ENCODE measurements at regions not wholly inside any gene's neighbourhood (a gene's known extent, or its start where the extent isn't known, plus 50 kb on each side); places are given as distances from the start of the nearest gene placed in this dataset.

DNA sequence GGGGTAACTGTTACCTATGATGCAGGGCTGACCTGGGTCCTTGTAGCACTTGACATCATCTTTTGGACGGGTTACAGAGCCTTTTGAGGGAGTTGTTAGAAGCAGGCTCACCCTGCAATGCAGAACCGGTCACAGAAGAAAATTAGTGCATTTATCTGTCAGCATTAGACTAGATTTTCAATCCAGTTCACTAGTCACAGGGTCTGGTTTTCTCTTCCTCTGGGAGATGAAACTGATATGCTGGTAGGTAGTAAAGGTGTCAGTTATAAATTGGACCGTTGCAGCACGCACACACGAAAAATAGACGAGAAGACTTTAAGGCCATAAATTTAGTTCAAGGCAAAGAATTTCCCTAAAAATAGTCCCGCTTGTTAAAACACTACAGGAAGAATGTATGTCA is 532.3 kb upstream of the ATP11B start:
- no peak for DNase-seq

DNA sequence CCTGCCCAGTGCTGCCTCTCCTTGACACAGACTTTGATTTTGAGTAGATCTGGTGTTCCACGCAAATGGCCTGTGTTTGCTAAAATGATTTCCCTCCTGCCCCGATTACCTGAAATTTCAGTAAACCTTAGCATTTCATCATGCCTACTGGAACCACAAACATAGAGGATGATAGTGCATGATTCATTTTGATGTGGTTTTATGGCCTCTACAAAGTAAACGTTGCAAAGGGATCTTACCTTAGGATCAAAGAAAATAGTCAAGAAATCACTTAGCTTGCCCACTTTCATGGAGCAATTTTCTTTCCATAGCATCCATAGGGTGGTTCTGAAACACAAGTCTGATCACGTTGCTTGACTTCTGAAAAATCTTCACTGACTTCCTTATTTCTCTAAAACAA is 524.6 kb upstream of the ATP11B start:
- Histone ChIP-seq H3K9me3 (ENCODE audit: control extremely low read depth in 1 of 3, control insufficient read depth in 2 of 3, insufficient read depth in 1 of 3, low read length in 2 of 3) (no peaks in the 10 kb centered on the region), H3K36me3 (replicated peaks in 1 of 2; ENCODE audit: control extremely low read depth in 1 of 2, control insufficient read depth in 1 of 2, extremely low read depth in 1 of 2, insufficient read depth in 2 of 2, low read length in 1 of 2) (no peaks in the 10 kb centered on the region), H3K4me2 (replicated peaks; ENCODE audit: low read depth, low read length, poor library complexity, severe bottlenecking) (no peak overlapping the region), H2AFZ (ENCODE audit: insufficient read depth, low read depth, low read length, poor library complexity, severe bottlenecking) (no peak overlapping the region), H3K4me1 (ENCODE audit: control insufficient read depth in 2 of 2, insufficient read depth in 2 of 2, low read length in 2 of 2) (no peaks in the 10 kb centered on the region), H3K9ac (ENCODE audit: low read length) (no peak overlapping the region), H3K27ac (ENCODE audit: low read length in 2 of 2) (no peak overlapping the region), H3K27me3 (replicated peaks in 1 of 4; ENCODE audit: control extremely low read depth in 1 of 4, control insufficient read depth in 3 of 4, insufficient read depth in 4 of 4, low read length in 3 of 4) (no peaks in the 10 kb centered on the region), H4K20me1 (ENCODE audit: control insufficient read depth, insufficient read depth, low read length, poor library complexity, severe bottlenecking) (no peaks in the 10 kb centered on the region), H3K79me2 (ENCODE audit: control insufficient read depth, insufficient read depth, low read length) (no peaks in the 10 kb centered on the region), H3K4me3 (ENCODE audit: control extremely low read depth in 1 of 5, extremely low read depth in 1 of 5, insufficient read depth in 1 of 5, low read depth in 2 of 5, low read length in 4 of 5) (no peak overlapping the region)
- no peaks in the 10 kb centered on the region for H3K9me3 Mint-ChIP-seq (ENCODE audit: insufficient read depth)
- no peak for ATAC-seq (ENCODE audit: low read depth)
- no peaks in the 10 kb centered on the region for H3K4me1 Mint-ChIP-seq
- no peak overlapping the region for H3K4me3 Mint-ChIP-seq
- POLR2A ChIA-PET: no interaction called here
- no peak overlapping the region for H3K27ac Mint-ChIP-seq
- TF ChIP-seq, protein P1, sequence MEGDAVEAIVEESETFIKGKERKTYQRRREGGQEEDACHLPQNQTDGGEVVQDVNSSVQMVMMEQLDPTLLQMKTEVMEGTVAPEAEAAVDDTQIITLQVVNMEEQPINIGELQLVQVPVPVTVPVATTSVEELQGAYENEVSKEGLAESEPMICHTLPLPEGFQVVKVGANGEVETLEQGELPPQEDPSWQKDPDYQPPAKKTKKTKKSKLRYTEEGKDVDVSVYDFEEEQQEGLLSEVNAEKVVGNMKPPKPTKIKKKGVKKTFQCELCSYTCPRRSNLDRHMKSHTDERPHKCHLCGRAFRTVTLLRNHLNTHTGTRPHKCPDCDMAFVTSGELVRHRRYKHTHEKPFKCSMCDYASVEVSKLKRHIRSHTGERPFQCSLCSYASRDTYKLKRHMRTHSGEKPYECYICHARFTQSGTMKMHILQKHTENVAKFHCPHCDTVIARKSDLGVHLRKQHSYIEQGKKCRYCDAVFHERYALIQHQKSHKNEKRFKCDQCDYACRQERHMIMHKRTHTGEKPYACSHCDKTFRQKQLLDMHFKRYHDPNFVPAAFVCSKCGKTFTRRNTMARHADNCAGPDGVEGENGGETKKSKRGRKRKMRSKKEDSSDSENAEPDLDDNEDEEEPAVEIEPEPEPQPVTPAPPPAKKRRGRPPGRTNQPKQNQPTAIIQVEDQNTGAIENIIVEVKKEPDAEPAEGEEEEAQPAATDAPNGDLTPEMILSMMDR (IDR thresholded peaks at IDR 0.05): no peak
- no peak for TF ChIP-seq EZH2 (IDR thresholded peaks at IDR 0.05; ENCODE audit: borderline replicate concordance, insufficient read depth, low read depth, low read length, poor library complexity, severe bottlenecking)
- WGBS (ENCODE audit: insufficient coverage): no CpG with 5 or more reads among the region's 4 CpGs
- DNase-seq: no peak
- intact Hi-C loops (cut with micrococcal nuclease): no loop called here
- CTCF ChIA-PET: no interaction called here
- no peaks in the 10 kb centered on the region for H3K27me3 Mint-ChIP-seq

More for the DNA sequence above, 532.3 kb upstream of the ATP11B start:
- POLR2A ChIA-PET: no interaction called here
- Mint-ChIP-seq H3K27ac (no peak overlapping the region), H3K27me3 (peaks cover 13% of the 10 kb centered on the region), H3K4me3 (no peak overlapping the region), H3K9me3 (ENCODE audit: insufficient read depth) (no peaks in the 10 kb centered on the region), H3K4me1 (no peaks in the 10 kb centered on the region)
- intact Hi-C loops (cut with micrococcal nuclease): no loop called here
- no peak overlapping the region for H3K4me2 ChIP-seq (replicated peaks; ENCODE audit: low read depth, low read length, poor library complexity, severe bottlenecking)
- H3K9me3 ChIP-seq (ENCODE audit: control extremely low read depth in 1 of 3, control insufficient read depth in 2 of 3, insufficient read depth in 1 of 3, low read length in 2 of 3): no peaks in the 10 kb centered on the region
- ATAC-seq (ENCODE audit: low read depth): no peak
- CTCF ChIA-PET: no interaction called here
- H3K36me3 ChIP-seq (replicated peaks in 1 of 2; ENCODE audit: control extremely low read depth in 1 of 2, control insufficient read depth in 1 of 2, extremely low read depth in 1 of 2, insufficient read depth in 2 of 2, low read length in 1 of 2): no peaks in the 10 kb centered on the region
- peaks cover 0 to 3% (median 0%) of the 10 kb centered on the region in 4 experiments for H3K27me3 ChIP-seq (replicated peaks in 1 of 4; ENCODE audit: control extremely low read depth in 1 of 4, control insufficient read depth in 3 of 4, insufficient read depth in 4 of 4, low read length in 3 of 4)
- no peaks in the 10 kb centered on the region for H4K20me1 ChIP-seq (ENCODE audit: control insufficient read depth, insufficient read depth, low read length, poor library complexity, severe bottlenecking)
- no peak overlapping the region for H3K27ac ChIP-seq (ENCODE audit: low read length in 2 of 2)
- no peak overlapping the region for H3K9ac ChIP-seq (ENCODE audit: low read length)
- 0% methylated on average over 1 of the region's 7 CpGs for WGBS (ENCODE audit: insufficient coverage)
- no peak overlapping the region for H3K4me3 ChIP-seq (ENCODE audit: control extremely low read depth in 1 of 5, extremely low read depth in 1 of 5, insufficient read depth in 1 of 5, low read depth in 2 of 5, low read length in 4 of 5)
- H3K4me1 ChIP-seq (ENCODE audit: control insufficient read depth in 2 of 2, insufficient read depth in 2 of 2, low read length in 2 of 2): no peaks in the 10 kb centered on the region
- H2AFZ ChIP-seq (ENCODE audit: insufficient read depth, low read depth, low read length, poor library complexity, severe bottlenecking): no peak overlapping the region
- no peaks in the 10 kb centered on the region for H3K79me2 ChIP-seq (ENCODE audit: control insufficient read depth, insufficient read depth, low read length)
- TF ChIP-seq, protein P1 (IDR thresholded peaks at IDR 0.05): no peak
- no peak for TF ChIP-seq EZH2 (IDR thresholded peaks at IDR 0.05; ENCODE audit: borderline replicate concordance, insufficient read depth, low read depth, low read length, poor library complexity, severe bottlenecking)
